ENCODE measurements at regions not wholly inside any gene's neighbourhood (a gene's known extent, or its start where the extent isn't known, plus 50 kb on each side); places are given as distances from the start of the nearest gene placed in this dataset.

DNA sequence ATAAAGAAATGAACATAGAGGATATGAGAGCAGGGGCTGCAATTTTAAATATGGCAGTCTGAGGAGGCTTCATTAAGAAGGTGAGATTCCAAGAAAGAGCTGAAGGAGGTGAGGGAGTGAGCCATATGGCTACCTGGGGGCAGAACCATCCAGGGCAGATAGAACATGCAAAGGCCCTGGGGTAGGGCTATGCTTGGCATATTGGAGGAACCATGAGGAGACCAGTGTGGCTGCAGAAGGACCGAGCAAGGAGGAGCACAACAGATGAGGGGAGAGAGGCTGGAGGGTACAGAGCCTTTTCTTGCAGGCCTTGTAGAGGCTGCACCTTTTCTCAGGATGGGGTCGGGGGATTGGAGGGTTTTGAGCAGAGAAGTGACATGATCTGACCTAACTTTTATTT is 69.5 kb upstream of the GATA6 start:
- no peak for DNase-seq (ENCODE audit: low read depth in 1 of 2, low spot score in 1 of 2)
- TF ChIP-seq JUND (IDR thresholded peaks at IDR 0.05; ENCODE audit: low read depth): no peak
- in situ Hi-C loops (cut with HindIII; ENCODE audit: low pct_unique_long_range_greater_than_20kb, low sequenced_read_pairs): no loop called here

DNA sequence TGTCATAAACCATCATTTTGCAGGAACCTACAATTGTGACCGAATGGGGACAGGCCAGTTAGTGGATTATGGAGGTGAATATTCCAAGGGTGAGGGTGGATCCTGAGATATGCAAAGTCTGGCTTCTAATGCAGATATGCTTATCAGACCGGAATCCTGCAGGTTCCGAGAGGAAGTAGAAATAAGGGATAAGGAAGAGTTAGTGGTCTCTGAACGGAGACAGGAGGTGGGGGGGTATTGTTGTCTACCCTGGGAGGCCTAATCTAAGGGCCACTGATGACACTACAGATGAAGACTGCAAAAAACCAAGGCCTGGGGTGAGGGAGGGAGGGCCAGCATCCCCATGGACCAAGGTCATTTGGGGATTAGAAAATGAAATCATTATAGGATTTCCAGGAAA is 67.7 kb upstream of the GATA6 start:
- in situ Hi-C loops (cut with HindIII; ENCODE audit: low pct_unique_long_range_greater_than_20kb, low sequenced_read_pairs): no loop called here
- DNase-seq (ENCODE audit: low read depth in 1 of 2, low spot score in 1 of 2): no peak
- no peak for TF ChIP-seq JUND (IDR thresholded peaks at IDR 0.05; ENCODE audit: low read depth)

DNA sequence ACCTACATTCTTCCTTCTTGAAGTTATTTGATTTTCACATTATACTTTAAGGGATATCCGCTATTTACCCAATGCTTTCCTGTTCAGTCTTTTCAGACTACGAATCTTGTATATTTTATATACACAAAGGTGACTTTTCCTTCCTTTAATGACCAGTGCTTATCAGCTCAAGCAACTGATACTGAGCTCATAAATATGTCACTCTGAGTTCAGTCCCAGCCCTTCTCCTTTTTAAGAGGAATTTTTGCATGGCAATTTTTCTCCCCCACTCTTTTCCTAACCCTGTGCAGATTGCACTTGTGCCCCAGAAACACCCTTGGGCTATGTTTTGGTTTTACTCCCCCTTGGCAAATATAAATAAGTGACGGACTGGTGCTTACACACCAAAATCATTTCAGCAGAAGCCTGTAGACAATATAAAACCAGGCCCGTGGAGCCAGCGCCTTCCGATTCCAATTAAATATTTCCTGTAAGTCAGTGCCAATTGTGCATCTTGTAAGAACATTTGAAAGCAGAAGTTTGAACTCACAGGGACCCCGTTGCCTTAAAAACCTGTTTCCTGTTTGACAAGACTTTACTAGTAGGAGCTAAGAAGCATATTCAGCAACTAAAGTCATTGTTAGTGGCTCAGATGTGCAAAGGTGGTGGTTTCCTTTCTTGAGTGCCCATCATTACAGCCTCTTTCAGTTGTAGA is 66.3 kb upstream of the GATA6 start:
- TF ChIP-seq JUND (IDR thresholded peaks at IDR 0.05; ENCODE audit: low read depth): no peak
- DNase-seq (ENCODE audit: low read depth in 1 of 2, low spot score in 1 of 2): no peak
- in situ Hi-C loops (cut with HindIII; ENCODE audit: low pct_unique_long_range_greater_than_20kb, low sequenced_read_pairs): no loop called here

DNA sequence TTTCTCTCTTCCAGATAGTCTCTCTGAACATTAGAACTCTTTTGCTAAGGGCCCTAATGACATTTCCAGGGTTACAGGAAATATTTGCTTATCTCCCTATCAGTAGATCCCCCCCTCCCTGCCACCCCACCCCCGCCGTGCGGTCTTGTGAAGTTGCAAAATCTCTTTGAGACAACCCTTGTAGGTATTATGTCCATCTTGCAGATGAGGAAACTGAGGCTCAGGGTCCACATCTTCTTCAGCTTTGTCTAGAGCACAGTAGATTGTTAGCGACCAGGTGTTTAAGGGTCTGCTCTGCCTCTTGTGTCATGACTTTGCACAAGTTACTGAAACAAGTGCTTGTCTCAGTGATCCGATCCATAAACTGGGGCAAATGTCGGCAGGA is 65.8 kb upstream of the GATA6 start:
- no peak for DNase-seq (ENCODE audit: low read depth in 1 of 2, low spot score in 1 of 2)
- in situ Hi-C loops (cut with HindIII; ENCODE audit: low pct_unique_long_range_greater_than_20kb, low sequenced_read_pairs): no loop called here
- TF ChIP-seq JUND (IDR thresholded peaks at IDR 0.05; ENCODE audit: low read depth): no peak

DNA sequence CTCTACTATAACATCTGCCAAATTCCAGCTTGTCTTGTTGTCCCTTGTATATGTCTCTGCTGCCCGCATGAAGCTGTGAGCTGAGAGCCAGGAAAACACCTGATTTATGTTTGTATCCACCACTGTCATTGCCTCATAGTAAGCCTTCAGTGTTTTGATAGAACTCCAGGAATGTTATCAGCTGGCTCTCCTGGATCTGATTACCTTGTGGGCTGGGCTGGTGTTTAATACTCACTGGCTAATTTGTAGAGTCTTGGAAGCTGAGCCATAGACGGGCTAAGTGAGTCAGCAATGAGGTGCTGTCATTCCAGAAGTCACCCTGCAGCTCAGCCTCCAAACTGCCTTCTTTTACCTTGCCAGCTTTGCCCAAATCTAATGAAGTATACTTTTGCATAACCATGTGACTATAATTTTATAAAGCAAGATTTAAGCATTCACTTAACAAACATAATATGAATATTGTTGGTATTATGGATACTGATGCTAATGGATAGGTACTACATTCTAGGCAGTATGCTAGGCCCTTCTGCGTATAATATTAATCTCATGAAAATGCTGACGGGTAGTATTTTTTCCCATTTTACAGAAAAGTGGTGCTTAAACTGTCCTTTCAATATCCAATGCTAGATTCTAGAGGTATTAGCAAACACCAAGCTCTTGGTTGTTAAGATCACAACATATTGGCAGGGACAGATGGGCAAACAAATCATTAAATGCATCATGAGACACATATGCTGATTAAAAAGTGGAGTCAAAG is 62.7 kb upstream of the GATA6 start:
- DNase-seq (ENCODE audit: low read depth in 1 of 2, low spot score in 1 of 2): no peak
- in situ Hi-C loops (cut with HindIII; ENCODE audit: low pct_unique_long_range_greater_than_20kb, low sequenced_read_pairs): no loop called here
- no peak for TF ChIP-seq JUND (IDR thresholded peaks at IDR 0.05; ENCODE audit: low read depth)

DNA sequence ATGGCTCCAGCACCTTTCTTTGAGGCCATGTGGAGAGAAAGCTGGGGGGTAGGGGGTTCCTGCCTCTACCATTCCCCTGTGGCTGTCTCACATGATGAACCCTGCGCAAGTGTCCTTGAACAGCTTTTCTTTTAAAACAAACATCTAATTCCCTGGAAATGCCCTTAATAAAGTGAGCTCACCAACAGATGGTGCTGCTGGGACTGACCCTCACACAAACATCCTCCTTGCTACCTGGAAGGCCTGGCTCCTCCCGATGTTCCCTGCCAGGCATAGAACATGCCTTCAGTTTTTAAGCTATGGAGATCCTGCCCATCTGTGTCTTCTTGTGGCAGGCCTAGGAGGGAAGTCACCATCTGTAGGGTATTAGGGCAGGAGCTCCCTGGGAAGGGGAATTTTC is 60.7 kb upstream of the GATA6 start:
- DNase-seq (ENCODE audit: low read depth in 1 of 2, low spot score in 1 of 2): peak in 1 of 2 experiments; percentile 49
- no peak for TF ChIP-seq JUND (IDR thresholded peaks at IDR 0.05; ENCODE audit: low read depth)
- in situ Hi-C loops (cut with HindIII; ENCODE audit: low pct_unique_long_range_greater_than_20kb, low sequenced_read_pairs): no loop called here

DNA sequence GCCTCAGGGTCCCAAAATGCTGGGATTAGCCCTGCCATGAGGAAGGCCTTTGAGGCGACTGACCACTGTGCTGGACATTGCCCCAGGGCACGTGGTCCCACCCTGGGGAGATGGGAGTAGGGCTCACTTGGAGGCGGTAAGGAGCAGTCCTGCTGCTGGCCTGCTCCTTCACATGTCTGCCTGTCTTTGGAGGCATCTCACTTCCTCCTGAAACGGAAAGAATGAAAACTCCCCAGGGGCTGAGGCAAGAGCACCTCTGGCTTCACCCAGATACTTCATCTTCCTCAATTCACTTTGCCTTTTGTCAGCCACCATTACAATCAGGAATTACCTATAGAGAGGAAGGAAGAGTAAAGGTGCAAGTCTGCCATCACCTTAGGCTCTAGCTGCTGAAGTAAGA is 59.9 kb upstream of the GATA6 start:
- in situ Hi-C loops (cut with HindIII; ENCODE audit: low pct_unique_long_range_greater_than_20kb, low sequenced_read_pairs): no loop called here
- DNase-seq (ENCODE audit: low read depth in 1 of 2, low spot score in 1 of 2): no peak
- TF ChIP-seq JUND (IDR thresholded peaks at IDR 0.05; ENCODE audit: low read depth): no peak

DNA sequence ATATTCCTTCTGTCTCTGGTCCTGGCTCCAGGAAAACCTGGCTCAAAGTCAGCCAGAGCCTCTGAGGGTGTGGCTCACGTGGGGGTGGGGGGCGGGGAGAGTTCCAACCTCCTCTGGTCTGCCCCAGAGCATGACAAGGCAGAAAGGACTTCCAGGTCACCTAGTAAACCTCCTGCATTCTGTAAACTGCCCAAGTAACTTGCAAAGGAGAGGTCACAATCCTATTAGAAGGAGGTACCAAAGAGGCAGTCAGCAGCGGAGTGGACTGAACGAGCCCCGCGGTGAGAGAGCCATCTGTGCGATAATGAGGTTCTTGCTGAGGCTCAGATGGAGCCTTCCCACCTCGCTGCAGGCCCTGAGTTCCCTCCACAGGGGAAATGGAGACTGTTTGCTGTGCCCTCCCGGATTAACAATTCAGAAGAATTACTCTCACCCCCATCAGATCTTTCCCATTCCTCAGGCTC is 58.9 kb upstream of the GATA6 start:
- in situ Hi-C loops (cut with HindIII; ENCODE audit: low pct_unique_long_range_greater_than_20kb, low sequenced_read_pairs): no loop called here
- no peak for TF ChIP-seq JUND (IDR thresholded peaks at IDR 0.05; ENCODE audit: low read depth)
- DNase-seq (ENCODE audit: low read depth in 1 of 2, low spot score in 1 of 2): no peak

DNA sequence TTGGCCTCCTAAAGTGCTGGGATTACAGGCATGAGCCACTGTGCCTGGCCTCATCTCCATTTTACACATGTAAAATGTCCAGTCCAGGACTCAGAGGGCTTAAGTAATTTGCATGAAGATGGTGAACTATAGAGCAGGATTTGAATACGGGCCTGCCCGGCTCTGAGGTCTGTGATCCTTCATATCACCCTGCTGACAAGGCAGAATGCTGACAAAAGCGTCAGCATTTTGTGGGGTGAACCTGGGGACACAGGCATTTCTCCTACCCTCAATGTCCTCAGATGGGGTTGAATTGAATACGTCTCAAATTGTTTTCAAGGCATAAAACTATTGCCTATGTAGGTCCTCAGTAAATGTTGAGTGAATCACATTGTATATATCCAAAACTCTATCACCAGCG is 57.2 kb upstream of the GATA6 start:
- no peak for DNase-seq (ENCODE audit: low read depth in 1 of 2, low spot score in 1 of 2)
- TF ChIP-seq JUND (IDR thresholded peaks at IDR 0.05; ENCODE audit: low read depth): no peak
- in situ Hi-C loops (cut with HindIII; ENCODE audit: low pct_unique_long_range_greater_than_20kb, low sequenced_read_pairs): no loop called here

DNA sequence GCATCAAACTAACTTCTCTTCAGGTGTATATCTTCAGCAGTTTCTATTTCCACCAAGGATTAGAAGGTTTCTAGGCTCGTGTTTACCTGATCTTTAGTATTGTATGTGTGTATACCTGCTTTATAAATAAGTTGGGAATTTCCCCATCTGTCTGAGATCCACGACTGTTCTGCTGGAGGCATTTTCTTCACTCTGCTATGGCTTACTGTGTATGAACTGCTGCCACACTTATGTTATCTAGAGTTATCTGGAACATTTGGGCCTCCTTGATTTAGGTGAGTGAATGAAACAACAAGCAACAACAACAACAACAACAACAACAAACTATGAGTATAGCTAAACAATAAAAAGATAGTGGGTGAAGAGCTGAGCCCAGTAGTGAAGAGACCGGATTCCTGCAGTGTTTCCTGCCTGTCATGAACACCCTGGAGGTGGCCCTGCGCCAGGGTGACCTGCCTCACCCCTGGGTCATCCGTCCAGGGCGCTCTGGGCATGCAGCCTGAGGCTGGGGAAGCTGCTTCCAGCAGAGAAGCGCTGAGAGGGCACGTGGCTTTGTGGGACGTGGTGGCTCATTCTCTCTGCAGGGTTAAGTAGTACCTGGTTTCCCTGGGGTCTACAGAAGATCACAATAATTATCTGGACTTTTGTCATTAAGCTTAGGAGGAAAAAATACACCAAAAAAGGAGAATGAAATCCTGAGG is 56.1 kb upstream of the GATA6 start:
- in situ Hi-C loops (cut with HindIII; ENCODE audit: low pct_unique_long_range_greater_than_20kb, low sequenced_read_pairs): no loop called here

DNA sequence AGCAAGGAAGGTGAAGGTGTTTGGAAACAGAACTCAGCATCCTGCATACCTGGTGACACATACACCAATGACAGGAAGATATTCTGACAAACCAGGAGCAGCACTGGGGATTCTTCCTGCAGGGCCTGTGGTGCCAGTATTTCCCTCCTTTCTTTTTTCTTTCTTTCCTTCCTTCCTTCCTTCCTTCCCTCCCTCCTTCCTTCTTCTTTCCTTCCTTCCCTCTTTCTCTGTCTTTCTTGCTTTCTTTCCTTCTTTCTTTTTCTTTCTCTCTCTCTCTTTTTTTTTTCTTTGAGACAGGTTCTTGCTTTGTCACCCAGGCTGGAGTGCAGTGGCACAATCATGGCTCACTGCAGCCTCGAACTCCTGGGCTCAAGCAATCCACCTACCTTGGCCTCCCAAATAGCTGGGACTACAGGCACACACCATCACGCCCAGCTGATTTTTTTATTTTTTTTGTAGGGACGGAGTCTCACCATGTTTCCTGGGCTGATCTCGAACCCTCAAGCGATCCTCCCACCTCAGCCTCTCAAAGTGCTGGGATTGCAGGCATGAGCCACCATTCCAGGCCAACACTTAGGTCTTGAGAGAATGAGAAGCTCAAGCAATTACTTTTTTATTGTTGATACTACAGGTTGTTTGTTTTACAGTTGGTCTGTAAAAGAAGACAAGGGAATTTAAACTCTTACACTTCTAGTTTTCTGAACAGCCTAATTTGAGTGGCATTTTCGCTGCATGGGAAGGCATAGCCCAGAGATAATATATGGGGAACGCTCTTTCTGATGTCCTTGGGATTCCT is 54.7 kb upstream of the GATA6 start:
- no peak for DNase-seq (ENCODE audit: low read depth in 1 of 2, low spot score in 1 of 2)
- in situ Hi-C loops (cut with HindIII; ENCODE audit: low pct_unique_long_range_greater_than_20kb, low sequenced_read_pairs): no loop called here
- no peak for TF ChIP-seq JUND (IDR thresholded peaks at IDR 0.05; ENCODE audit: low read depth)

More for the DNA sequence above, 56.1 kb upstream of the GATA6 start:
- no peak for TF ChIP-seq JUND (IDR thresholded peaks at IDR 0.05; ENCODE audit: low read depth)
- DNase-seq (ENCODE audit: low read depth in 1 of 2, low spot score in 1 of 2): no peak

DNA sequence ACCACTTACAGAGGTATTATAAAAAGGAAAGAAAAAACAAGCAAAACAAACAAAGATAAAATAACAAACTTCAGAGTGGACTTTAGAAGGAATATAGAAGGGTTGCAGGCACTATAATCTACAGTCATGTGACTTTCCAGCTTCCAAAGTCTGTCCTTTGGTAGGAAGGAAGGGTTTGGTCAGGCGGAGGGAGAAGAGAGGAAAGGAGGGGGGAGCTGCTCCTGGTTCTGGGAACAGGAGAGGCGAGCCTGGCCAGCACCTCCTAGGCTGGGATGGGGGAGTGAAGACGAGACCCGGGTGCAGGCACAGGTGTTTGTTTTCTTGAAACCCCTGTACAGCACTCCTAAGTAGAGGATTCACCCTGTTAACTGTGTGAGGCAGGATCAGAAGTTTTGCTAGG is 53.8 kb upstream of the GATA6 start:
- TF ChIP-seq JUND (IDR thresholded peaks at IDR 0.05; ENCODE audit: low read depth): no peak
- in situ Hi-C loops (cut with HindIII; ENCODE audit: low pct_unique_long_range_greater_than_20kb, low sequenced_read_pairs): no loop called here
- DNase-seq (ENCODE audit: low read depth in 1 of 2, low spot score in 1 of 2): no peak
